ENCODE measurements at regions not wholly inside any gene's neighbourhood (a gene's known extent, or its start where the extent isn't known, plus 50 kb on each side); places are given as distances from the start of the nearest gene placed in this dataset.
"Not testable (repeated sequence)": the region's sequence is repeated elsewhere in the genome, so short reads cannot be mapped to it uniquely, and the experiment has no call there.

GRCh38 chr4:149915735-149916134 is 100.1 kb upstream of the IQCM start:
- in situ Hi-C loops (cut with MboI; ENCODE audit: low pct_unique_long_range_greater_than_20kb, low sequenced_read_pairs); DNase-seq: not testable (repeated sequence)

- in situ Hi-C loops (cut with MboI; ENCODE audit: low pct_unique_long_range_greater_than_20kb, low sequenced_read_pairs) = no loop called here
- DNase-seq = no peak
Observed at GRCh38 chr4:149923736-149924135, 108.1 kb upstream of the IQCM start.

- DNase-seq = no peak
- in situ Hi-C loops (cut with MboI; ENCODE audit: low pct_unique_long_range_greater_than_20kb, low sequenced_read_pairs) = no loop called here
Observed at GRCh38 chr4:149927514-149927913, 111.9 kb upstream of the IQCM start.

GRCh38 chr4:149928507-149928906 is 112.9 kb upstream of the IQCM start:
- in situ Hi-C loops (cut with MboI; ENCODE audit: low pct_unique_long_range_greater_than_20kb, low sequenced_read_pairs) = no loop called here
- DNase-seq = no peak

- no peak for DNase-seq
- in situ Hi-C loops (cut with MboI; ENCODE audit: low pct_unique_long_range_greater_than_20kb, low sequenced_read_pairs) = no loop called here
Observed at GRCh38 chr4:149931431-149931830, 115.8 kb upstream of the IQCM start.

GRCh38 chr4:149932188-149932587 is 116.5 kb upstream of the IQCM start:
- in situ Hi-C loops (cut with MboI; ENCODE audit: low pct_unique_long_range_greater_than_20kb, low sequenced_read_pairs) = no loop called here
- no peak for DNase-seq

- in situ Hi-C loops (cut with MboI; ENCODE audit: low pct_unique_long_range_greater_than_20kb, low sequenced_read_pairs) = no loop called here
- DNase-seq = no peak
Observed at GRCh38 chr4:149933120-149933519, 117.5 kb upstream of the IQCM start.

- no peak for DNase-seq
- in situ Hi-C loops (cut with MboI; ENCODE audit: low pct_unique_long_range_greater_than_20kb, low sequenced_read_pairs) = no loop called here
Observed at GRCh38 chr4:149933883-149934282, 118.2 kb upstream of the IQCM start.

- DNase-seq = no peak
- in situ Hi-C loops (cut with MboI; ENCODE audit: low pct_unique_long_range_greater_than_20kb, low sequenced_read_pairs) = no loop called here
Observed at GRCh38 chr4:149949381-149949780, 128.9 kb upstream of the DCLK2 start.

GRCh38 chr4:149951152-149951900 is 126.9 kb upstream of the DCLK2 start:
- in situ Hi-C loops (cut with MboI; ENCODE audit: low pct_unique_long_range_greater_than_20kb, low sequenced_read_pairs) = no loop called here

GRCh38 chr4:149952101-149952500 is 126.1 kb upstream of the DCLK2 start:
- DNase-seq = no peak
- in situ Hi-C loops (cut with MboI; ENCODE audit: low pct_unique_long_range_greater_than_20kb, low sequenced_read_pairs) = no loop called here

More at GRCh38 chr4:149951152-149951900, 126.9 kb upstream of the DCLK2 start:
- DNase-seq = no peak

- in situ Hi-C loops (cut with MboI; ENCODE audit: low pct_unique_long_range_greater_than_20kb, low sequenced_read_pairs) = no loop called here
- DNase-seq = no peak
Observed at GRCh38 chr4:149952716-149953115, 125.5 kb upstream of the DCLK2 start.

- in situ Hi-C loops (cut with MboI; ENCODE audit: low pct_unique_long_range_greater_than_20kb, low sequenced_read_pairs) = no loop called here
- DNase-seq = no peak
Observed at GRCh38 chr4:149955780-149956390, 122.4 kb upstream of the DCLK2 start.

GRCh38 chr4:149956678-149957077 is 121.6 kb upstream of the DCLK2 start:
- in situ Hi-C loops (cut with MboI; ENCODE audit: low pct_unique_long_range_greater_than_20kb, low sequenced_read_pairs) = no loop called here
- no peak for DNase-seq

- no peak for DNase-seq
- in situ Hi-C loops (cut with MboI; ENCODE audit: low pct_unique_long_range_greater_than_20kb, low sequenced_read_pairs) = no loop called here
Observed at GRCh38 chr4:149961876-149962597, 116.2 kb upstream of the DCLK2 start.

GRCh38 chr4:149964001-149964796 is 114.0 kb upstream of the DCLK2 start:
- no peak for DNase-seq
- in situ Hi-C loops (cut with MboI; ENCODE audit: low pct_unique_long_range_greater_than_20kb, low sequenced_read_pairs) = no loop called here

- in situ Hi-C loops (cut with MboI; ENCODE audit: low pct_unique_long_range_greater_than_20kb, low sequenced_read_pairs) = no loop called here
- no peak for DNase-seq
Observed at GRCh38 chr4:149965206-149965605, 113.0 kb upstream of the DCLK2 start.

- in situ Hi-C loops (cut with MboI; ENCODE audit: low pct_unique_long_range_greater_than_20kb, low sequenced_read_pairs) = no loop called here
- no peak for DNase-seq
Observed at GRCh38 chr4:149972407-149972806, 105.8 kb upstream of the DCLK2 start.

- no peak for DNase-seq
- in situ Hi-C loops (cut with MboI; ENCODE audit: low pct_unique_long_range_greater_than_20kb, low sequenced_read_pairs) = no loop called here
Observed at GRCh38 chr4:149973181-149973580, 105.1 kb upstream of the DCLK2 start.
